GM12891 (cell line): ENCODE measurements at regions not wholly inside any gene's neighbourhood (a gene's known extent, or its start where the extent isn't known, plus 50 kb on each side); places are given as distances from the start of the nearest gene placed in this dataset.

Experiments
- PAX5 ChIP-seq: IDR thresholded peaks from 2 replicates; pipeline ENCODE4 v1.6.1; 2011; ENCODE audit warnings: low read length, moderate library complexity, mild to moderate bottlenecking; ENCODE audit not compliant: insufficient read depth, severe bottlenecking
- POLR2A ChIP-seq: IDR thresholded peaks from 2 replicates; pipeline ENCODE4 v1.6.1; 2011; ENCODE audit warnings: low read depth, low read length, control low read depth
- POLR2AphosphoS5 ChIP-seq: IDR thresholded peaks from 2 replicates; pipeline ENCODE4 v1.6.1; 2011; ENCODE audit warnings: low read depth, low read length, control low read depth
- POU2F2 ChIP-seq: IDR thresholded peaks from 2 replicates; pipeline ENCODE4 v1.6.1; 2011; ENCODE audit warnings: low read depth, mild to moderate bottlenecking, control low read depth, low read length, moderate library complexity
- SPI1 ChIP-seq: IDR thresholded peaks from 2 replicates; pipeline ENCODE4 v1.6.1; 2011; ENCODE audit warnings: low read depth, low read length, control low read depth
- TAF1 ChIP-seq: IDR thresholded peaks from 2 replicates; pipeline ENCODE4 v1.6.1; 2011; ENCODE audit warnings: low read depth, low read length, control low read depth

- TF ChIP-seq SPI1 (no peak), POLR2A (no peak), TAF1 (no peak), POLR2AphosphoS5 (no peak), POU2F2 (no peak), PAX5 (no peak)
These were observed 622.6 kb downstream of the CCDC171 start for GRCh38 chr9:16175461-16175860.
